HG03025 (cell line): ENCODE measurements at regions not wholly inside any gene's neighbourhood (a gene's known extent, or its start where the extent isn't known, plus 50 kb on each side); places are given as distances from the start of the nearest gene placed in this dataset.

Experiments
- ATAC-seq: cut with Tn5 transposase; IDR thresholded peaks from one replicate; pipeline ENCODE4 v1.9.1; 2021; ENCODE audit warnings: mild to moderate bottlenecking, moderate library complexity; ENCODE audit not compliant: unreplicated experiment, low FRiP score

GRCh38 chr1:90162216-90162615 lies 167.3 kb downstream of the ZNF326 start:
- no peak for ATAC-seq

- no peak for ATAC-seq
These were observed 166.7 kb downstream of the ZNF326 start for GRCh38 chr1:90161625-90162024.

GRCh38 chr1:90155721-90156487 lies 161.0 kb downstream of the ZNF326 start:
- no peak for ATAC-seq

GRCh38 chr1:90154711-90155110 lies 159.8 kb downstream of the ZNF326 start:
- ATAC-seq = no peak

- ATAC-seq = no peak
These were observed 154.2 kb downstream of the ZNF326 start for GRCh38 chr1:90149101-90149500.

- no peak for ATAC-seq
These were observed 152.2 kb downstream of the ZNF326 start for GRCh38 chr1:90147093-90147492.

GRCh38 chr1:90144820-90145219 lies 149.9 kb downstream of the ZNF326 start:
- ATAC-seq = no peak

- no peak for ATAC-seq
These were observed 148.7 kb downstream of the ZNF326 start for GRCh38 chr1:90143591-90143990.

GRCh38 chr1:90142697-90143096 lies 147.8 kb downstream of the ZNF326 start:
- ATAC-seq = no peak

GRCh38 chr1:90139837-90140236 lies 144.9 kb downstream of the ZNF326 start:
- no peak for ATAC-seq

- no peak for ATAC-seq
These were observed 140.4 kb downstream of the ZNF326 start for GRCh38 chr1:90135286-90135685.

GRCh38 chr1:90134175-90134955 lies 139.5 kb downstream of the ZNF326 start:
- no peak for ATAC-seq

- no peak for ATAC-seq
These were observed 138.2 kb downstream of the ZNF326 start for GRCh38 chr1:90133133-90133532.

- no peak for ATAC-seq
These were observed 137.4 kb downstream of the ZNF326 start for GRCh38 chr1:90132306-90132705.

- no peak for ATAC-seq
These were observed 132.5 kb downstream of the ZNF326 start for GRCh38 chr1:90127288-90127953.

- ATAC-seq = no peak
These were observed 131.9 kb downstream of the ZNF326 start for GRCh38 chr1:90126834-90127233.

GRCh38 chr1:90122654-90123340 lies 127.9 kb downstream of the ZNF326 start:
- no peak for ATAC-seq

GRCh38 chr1:90114521-90115141 lies 119.7 kb downstream of the ZNF326 start:
- ATAC-seq = no peak

GRCh38 chr1:90107990-90108389 lies 113.1 kb downstream of the ZNF326 start:
- ATAC-seq = no peak

GRCh38 chr1:90106311-90106710 lies 111.4 kb downstream of the ZNF326 start:
- no peak for ATAC-seq
